C4-2B (cell line): ENCODE measurements at regions not wholly inside any gene's neighbourhood (a gene's known extent, or its start where the extent isn't known, plus 50 kb on each side); places are given as distances from the start of the nearest gene placed in this dataset.

ENCODE experiments used
- H3K27ac ChIP-seq: fragments of 450-650 bp; 2 replicates; pipeline ENCODE4 v1.5.1; 2017
- CTCF ChIP-seq: fragments of 450-650 bp; conservative IDR thresholded peaks from 2 replicates; pipeline ENCODE4 v1.5.1; 2017; ENCODE audit warnings: mild to moderate bottlenecking
- ZFX ChIP-seq: fragments of 450-650 bp; IDR thresholded peaks from 2 replicates; pipeline ENCODE4 v1.6.1; 2017

GRCh38 chr4:3368841-3369760 lies 72.7 kb upstream of the HGFAC start:
- no peak overlapping the region for H3K27ac ChIP-seq
- TF ChIP-seq ZFX: no peak
- TF ChIP-seq CTCF: no peak

- TF ChIP-seq CTCF (no peak), ZFX (no peak)
- H3K27ac ChIP-seq: no peak overlapping the region
These were observed 71.7 kb upstream of the HGFAC start for GRCh38 chr4:3369781-3370674.

- no peak overlapping the region for H3K27ac ChIP-seq
- TF ChIP-seq CTCF (no peak), ZFX (no peak)
These were observed 70.5 kb upstream of the HGFAC start for GRCh38 chr4:3371033-3372001.

GRCh38 chr4:3372264-3372932 lies 69.4 kb upstream of the HGFAC start:
- no peak overlapping the region for H3K27ac ChIP-seq
- TF ChIP-seq ZFX (no peak), CTCF (no peak)

GRCh38 chr4:3372933-3373465 lies 68.8 kb upstream of the HGFAC start:
- no peak overlapping the region for H3K27ac ChIP-seq
- TF ChIP-seq ZFX: no peak

GRCh38 chr4:3373468-3373867 lies 68.3 kb upstream of the HGFAC start:
- H3K27ac ChIP-seq: no peak overlapping the region
- no peak for TF ChIP-seq CTCF
- TF ChIP-seq ZFX: no peak
